GM23338 (cell line): ENCODE measurements at regions not wholly inside any gene's neighbourhood (a gene's known extent, or its start where the extent isn't known, plus 50 kb on each side); places are given as distances from the start of the nearest gene placed in this dataset.

Source experiments
- ATAC-seq: fragments of 200-7000 bp; cut with Tn5 transposase; 3 replicates; pipeline ENCODE4 v1.9.1; 2020
- DNase-seq: peaks from one replicate; pipeline ENCODE4 v3.0.0-alpha.2; 2015; ENCODE audit warnings: low spot score
- H2AFZ ChIP-seq: fragments of 200-600 bp; sonication (generic); 2 replicates; pipeline ENCODE4 v1.8.0; 2016; ENCODE audit warnings: antibody characterized with exemption, mild to moderate bottlenecking, moderate library complexity
- H3F3A ChIP-seq: fragments of 200-600 bp; sonication (generic); replicated peaks from 2 replicates; pipeline ENCODE4 v1.8.0; 2017; ENCODE audit warnings: antibody characterized with exemption, mixed run types, low read depth
- H3K27ac ChIP-seq: fragments of 200-600 bp; sonication (generic); 2 replicates; pipeline ENCODE4 v1.6.1; 2016; ENCODE audit warnings: low read depth
- H3K27me3 ChIP-seq: fragments of 200-600 bp; sonication (generic); 2 replicates; pipeline ENCODE4 v1.8.0; 2016; ENCODE audit warnings: mild to moderate bottlenecking, mixed run types, moderate library complexity; ENCODE audit not compliant: insufficient read depth
- H3K36me3 ChIP-seq: fragments of 200-600 bp; sonication (generic); 2 replicates; pipeline ENCODE4 v1.8.0; 2016; ENCODE audit warnings: mild to moderate bottlenecking; ENCODE audit not compliant: insufficient read depth
- H3K4me1 ChIP-seq: fragments of 200-600 bp; sonication (generic); 2 replicates; pipeline ENCODE4 v1.8.0; 2016; ENCODE audit warnings: mild to moderate bottlenecking, moderate library complexity; ENCODE audit not compliant: insufficient read depth
- H3K4me2 ChIP-seq: fragments of 200-600 bp; sonication (generic); 2 replicates; pipeline ENCODE4 v1.7.1; 2017; ENCODE audit warnings: mixed run types
- H3K4me3 ChIP-seq: fragments of 200-600 bp; sonication (generic); 2 replicates; pipeline ENCODE4 v1.6.1; 2016; ENCODE audit warnings: mixed run types
- H3K79me2 ChIP-seq: fragments of 200-600 bp; sonication (generic); replicated peaks from 2 replicates; pipeline ENCODE4 v1.8.0; 2017; ENCODE audit warnings: mild to moderate bottlenecking; ENCODE audit not compliant: insufficient read depth
- H3K9me2 ChIP-seq: fragments of 200-600 bp; sonication (generic); 2 replicates; pipeline ENCODE4 v1.8.0; 2017; ENCODE audit not compliant: insufficient read depth
- H4K20me1 ChIP-seq: fragments of 200-600 bp; sonication (generic); replicated peaks from 2 replicates; pipeline ENCODE4 v1.8.0; 2017; ENCODE audit warnings: mild to moderate bottlenecking; ENCODE audit not compliant: insufficient read depth
- H3K27ac Mint-ChIP-seq: 2 replicates; pipeline ENCODE4 v1.8.0; 2020; ENCODE audit warnings: inconsistent platforms, mild to moderate bottlenecking, moderate library complexity, mixed read lengths
- H3K27me3 Mint-ChIP-seq: 3 replicates; pipeline ENCODE4 v1.8.0; 2022; ENCODE audit warnings: low read depth, mild to moderate bottlenecking, moderate library complexity, mixed read lengths, inconsistent platforms; ENCODE audit not compliant: insufficient read depth, poor library complexity
- H3K36me3 Mint-ChIP-seq: 3 replicates; pipeline ENCODE4 v1.8.0; 2021; ENCODE audit warnings: low read depth, mild to moderate bottlenecking, inconsistent platforms, moderate library complexity, mixed read lengths
- H3K4me1 Mint-ChIP-seq: 3 replicates; pipeline ENCODE4 v1.8.0; 2020; ENCODE audit warnings: mild to moderate bottlenecking, inconsistent platforms, mixed read lengths
- H3K4me3 Mint-ChIP-seq: 3 replicates; pipeline ENCODE4 v1.8.0; 2021; ENCODE audit warnings: moderate library complexity, mild to moderate bottlenecking, inconsistent platforms, mixed read lengths
- H3K9me3 Mint-ChIP-seq: 3 replicates; pipeline ENCODE4 v1.8.0; 2020; ENCODE audit warnings: moderate library complexity, mild to moderate bottlenecking, inconsistent platforms, mixed read lengths
- CREB1 ChIP-seq: fragments of 250-450 bp; sonication (Bioruptor Pico); IDR thresholded peaks from 2 replicates; pipeline ENCODE4 v1.5.0; 2020; ENCODE audit warnings: low read depth, mild to moderate bottlenecking, moderate library complexity
- CTCF ChIP-seq, 2 experiments: fragments of 200-600 bp in 1 of 2; sonication (generic) in 1 of 2; conservative IDR thresholded peaks; 2 replicates each; pipeline versions ENCODE4 v1.5.1 to v1.6.1; 2016 to 2017; ENCODE audit warnings: antibody characterized with exemption in 2 of 2, low read depth in 2 of 2, mild to moderate bottlenecking in 2 of 2, moderate library complexity in 1 of 2
- ETS1 ChIP-seq: IDR thresholded peaks from 2 replicates; pipeline ENCODE4 v1.6.1; 2016; ENCODE audit warnings: antibody characterized with exemption
- EZH2 ChIP-seq: fragments of 200-600 bp; sonication (generic); IDR thresholded peaks from one replicate; pipeline ENCODE4 v1.8.0; 2017; ENCODE audit warnings: antibody characterized with exemption, mild to moderate bottlenecking, low read depth; ENCODE audit not compliant: unreplicated experiment
- EZH2phosphoT487 ChIP-seq: fragments of 200-600 bp; sonication (generic); IDR thresholded peaks from one replicate; pipeline ENCODE4 v1.8.1; 2018; ENCODE audit warnings: antibody characterized with exemption; ENCODE audit not compliant: unreplicated experiment
- JUNB ChIP-seq: IDR thresholded peaks from one replicate; pipeline ENCODE4 v1.6.1; 2016; ENCODE audit warnings: antibody characterized with exemption; ENCODE audit not compliant: unreplicated experiment
- NANOG ChIP-seq: IDR thresholded peaks from 2 replicates; pipeline ENCODE4 v1.6.1; 2016; ENCODE audit warnings: antibody characterized with exemption, borderline replicate concordance
- POLR2AphosphoS5 ChIP-seq: IDR thresholded peaks from 2 replicates; pipeline ENCODE4 v1.6.1; 2016; ENCODE audit warnings: antibody characterized with exemption, low read depth
- REST ChIP-seq: IDR thresholded peaks from one replicate; pipeline ENCODE4 v1.6.1; 2018; ENCODE audit warnings: antibody characterized with exemption; ENCODE audit not compliant: unreplicated experiment
- STAT1 ChIP-seq: IDR thresholded peaks from one replicate; pipeline ENCODE4 v1.6.1; 2016; ENCODE audit warnings: antibody characterized with exemption; ENCODE audit not compliant: unreplicated experiment
- ZNF331 ChIP-seq: fragments of 250-450 bp; sonication (Bioruptor Pico); IDR thresholded peaks from 2 replicates; pipeline ENCODE4 v1.5.0; 2020; ENCODE audit warnings: low read depth, mild to moderate bottlenecking, moderate library complexity
- ZNF462 ChIP-seq: fragments of 250-450 bp; sonication (Bioruptor Pico); IDR thresholded peaks from 2 replicates; pipeline ENCODE4 v1.5.0; 2020; ENCODE audit warnings: mild to moderate bottlenecking, moderate library complexity

GRCh38 chr12:116423094-116423493 lies 136.1 kb upstream of the MAP1LC3B2 start:
- no peaks in the 10 kb centered on the region for H3K36me3 ChIP-seq
- peaks cover 2% of the 10 kb centered on the region for H3K9me2 ChIP-seq
- no peak overlapping the region for H3K4me3 ChIP-seq
- Mint-ChIP-seq H3K4me1 (peaks cover 18% of the 10 kb centered on the region), H3K36me3 (no peaks in the 10 kb centered on the region), H3K27ac (no peak overlapping the region), H3K9me3 (no peaks in the 10 kb centered on the region; the same call in 2 of the 3 replicates), H3K27me3 (peaks cover 19% of the 10 kb centered on the region), H3K4me3 (no peak overlapping the region)
- H3K27ac ChIP-seq, result no peak overlapping the region
- H3F3A ChIP-seq, result peaks cover 11% of the 10 kb centered on the region
- peaks cover 8% of the 10 kb centered on the region for H3K4me1 ChIP-seq
- H4K20me1 ChIP-seq, result no peaks in the 10 kb centered on the region
- H3K79me2 ChIP-seq, result no peaks in the 10 kb centered on the region
- H2AFZ ChIP-seq, result no peak overlapping the region
- no peak for DNase-seq
- TF ChIP-seq STAT1 (no peak), EZH2 (no peak), JUNB (no peak), EZH2phosphoT487 (no peak), ETS1 (no peak), REST (no peak), ZNF331 (CRISPR knock-in tag) (no peak), NANOG (no peak), CREB1 (CRISPR knock-in tag) (no peak), POLR2AphosphoS5 (no peak), CTCF (conservative IDR thresholded peaks at IDR 0.05; ENCODE audit: low read depth in 2 of 2) (no peak), ZNF462 (CRISPR knock-in tag) (no peak)
- no peaks in the 10 kb centered on the region for H3K27me3 ChIP-seq
- ATAC-seq, result no peak
- H3K4me2 ChIP-seq, result no peak overlapping the region
